ENCODE measurements at regions not wholly inside any gene's neighbourhood (a gene's known extent, or its start where the extent isn't known, plus 50 kb on each side); places are given as distances from the start of the nearest gene placed in this dataset.

- no peak overlapping the region for H2AFZ ChIP-seq
- H3K9ac ChIP-seq = no peak overlapping the region
- H3F3A ChIP-seq (ENCODE audit: insufficient read depth) = no peaks in the 10 kb centered on the region
- no peaks in the 10 kb centered on the region for H3K36me3 ChIP-seq (ENCODE audit: low read depth)
- DNase-seq = peak; percentile 46
- no peaks in the 10 kb centered on the region; the same call in 1 of the 2 replicates for H3K4me1 ChIP-seq (ENCODE audit: insufficient read depth)
- no peak overlapping the region for H3K27ac ChIP-seq
- no peaks in the 10 kb centered on the region for H4K20me1 ChIP-seq (ENCODE audit: insufficient read depth)
- H3K27me3 ChIP-seq (replicated peaks; ENCODE audit: insufficient read depth) = no peaks in the 10 kb centered on the region
- 48 to 52% methylated on average over 3 of the region's 3 CpGs for WGBS, 2 experiments (ENCODE audit: low coverage in 1 of 2, low lambda C conversion rate in 2 of 2, missing lambda C conversion rate in 2 of 2)
- TF ChIP-seq EZH2 (IDR thresholded peaks at IDR 0.05; ENCODE audit: insufficient read depth, poor library complexity, severe bottlenecking) (no peak), EZH2phosphoT487 (IDR thresholded peaks at IDR 0.05; ENCODE audit: insufficient read depth, low read depth) (no peak)
- no peaks in the 10 kb centered on the region for H3K79me2 ChIP-seq (ENCODE audit: insufficient read depth)
- no peak overlapping the region for H3K4me3 ChIP-seq
- no peaks in the 10 kb centered on the region for H3K9me2 ChIP-seq (ENCODE audit: insufficient read depth)
- H3K4me2 ChIP-seq (ENCODE audit: unreplicated experiment) = no peak overlapping the region
- in situ Hi-C loops (cut with MboI) = no loop called here
- no peaks in the 10 kb centered on the region for H3K9me3 ChIP-seq (ENCODE audit: low read depth)
Observed at GRCh38 chr2:175766880-175767279, 235.2 kb downstream of the LNPK start.

- Histone ChIP-seq H3K36me3 (ENCODE audit: low read depth) (no peaks in the 10 kb centered on the region), H3K4me2 (ENCODE audit: unreplicated experiment) (no peak overlapping the region), H3K9ac (no peak overlapping the region), H3K4me3 (no peak overlapping the region), H3K4me1 (ENCODE audit: insufficient read depth) (no peaks in the 10 kb centered on the region), H3F3A (ENCODE audit: insufficient read depth) (no peaks in the 10 kb centered on the region), H3K9me3 (ENCODE audit: low read depth) (no peaks in the 10 kb centered on the region), H4K20me1 (ENCODE audit: insufficient read depth) (no peaks in the 10 kb centered on the region), H3K27ac (no peak overlapping the region), H3K27me3 (replicated peaks; ENCODE audit: insufficient read depth) (no peaks in the 10 kb centered on the region), H3K79me2 (ENCODE audit: insufficient read depth) (no peaks in the 10 kb centered on the region), H2AFZ (no peak overlapping the region), H3K9me2 (ENCODE audit: insufficient read depth) (no peaks in the 10 kb centered on the region)
- 25 to 28% methylated on average over 4 of the region's 4 CpGs for WGBS, 2 experiments (ENCODE audit: low coverage in 1 of 2, low lambda C conversion rate in 2 of 2, missing lambda C conversion rate in 2 of 2)
- in situ Hi-C loops (cut with MboI) = no loop called here
- TF ChIP-seq EZH2 (IDR thresholded peaks at IDR 0.05; ENCODE audit: insufficient read depth, poor library complexity, severe bottlenecking) (no peak), EZH2phosphoT487 (IDR thresholded peaks at IDR 0.05; ENCODE audit: insufficient read depth, low read depth) (no peak)
- no peak for DNase-seq
Observed at GRCh38 chr2:175755656-175756386, 246.2 kb downstream of the LNPK start.

- Histone ChIP-seq H3K27ac (no peak overlapping the region), H3K9ac (no peak overlapping the region), H3K4me2 (ENCODE audit: unreplicated experiment) (no peak overlapping the region), H3K9me2 (ENCODE audit: insufficient read depth) (no peaks in the 10 kb centered on the region), H3K4me1 (ENCODE audit: insufficient read depth) (no peaks in the 10 kb centered on the region), H3K4me3 (no peak overlapping the region), H3K36me3 (ENCODE audit: low read depth) (no peaks in the 10 kb centered on the region), H4K20me1 (ENCODE audit: insufficient read depth) (no peaks in the 10 kb centered on the region), H2AFZ (no peak overlapping the region), H3F3A (ENCODE audit: insufficient read depth) (no peaks in the 10 kb centered on the region), H3K27me3 (replicated peaks; ENCODE audit: insufficient read depth) (no peaks in the 10 kb centered on the region), H3K79me2 (ENCODE audit: insufficient read depth) (no peaks in the 10 kb centered on the region), H3K9me3 (ENCODE audit: low read depth) (no peaks in the 10 kb centered on the region)
- TF ChIP-seq EZH2phosphoT487 (IDR thresholded peaks at IDR 0.05; ENCODE audit: insufficient read depth, low read depth) = no peak
- TF ChIP-seq EZH2 (IDR thresholded peaks at IDR 0.05; ENCODE audit: insufficient read depth, poor library complexity, severe bottlenecking) = no peak
- in situ Hi-C loops (cut with MboI) = no loop called here
- DNase-seq = no peak
Observed at GRCh38 chr2:175755169-175755568, 246.9 kb downstream of the LNPK start.

- H3K9me3 ChIP-seq (ENCODE audit: low read depth) = no peaks in the 10 kb centered on the region
Observed at GRCh38 chr2:175750195-175750594, 251.9 kb downstream of the LNPK start.

More at GRCh38 chr2:175750195-175750594, 251.9 kb downstream of the LNPK start:
- WGBS, 2 experiments (ENCODE audit: low coverage in 1 of 2, low lambda C conversion rate in 2 of 2, missing lambda C conversion rate in 2 of 2) = 53 to 63% methylated on average over 4 of the region's 4 CpGs
- Histone ChIP-seq H3K9me2 (ENCODE audit: insufficient read depth) (no peaks in the 10 kb centered on the region), H3F3A (ENCODE audit: insufficient read depth) (no peaks in the 10 kb centered on the region), H3K9ac (no peak overlapping the region), H3K36me3 (ENCODE audit: low read depth) (no peaks in the 10 kb centered on the region), H4K20me1 (ENCODE audit: insufficient read depth) (no peaks in the 10 kb centered on the region), H2AFZ (no peak overlapping the region), H3K27ac (no peak overlapping the region), H3K79me2 (ENCODE audit: insufficient read depth) (no peaks in the 10 kb centered on the region), H3K4me1 (ENCODE audit: insufficient read depth) (no peaks in the 10 kb centered on the region), H3K27me3 (replicated peaks; ENCODE audit: insufficient read depth) (no peaks in the 10 kb centered on the region), H3K4me3 (no peak overlapping the region), H3K4me2 (ENCODE audit: unreplicated experiment) (no peak overlapping the region)
- DNase-seq = no peak
- TF ChIP-seq EZH2 (IDR thresholded peaks at IDR 0.05; ENCODE audit: insufficient read depth, poor library complexity, severe bottlenecking) (no peak), EZH2phosphoT487 (IDR thresholded peaks at IDR 0.05; ENCODE audit: insufficient read depth, low read depth) (no peak)
- in situ Hi-C loops (cut with MboI) = no loop called here

All from GM23248 (cell line).